Epithelial cell of esophagus (primary cell): ENCODE measurements at regions not wholly inside any gene's neighbourhood (a gene's known extent, or its start where the extent isn't known, plus 50 kb on each side); places are given as distances from the start of the nearest gene placed in this dataset.
"Not testable (repeated sequence)": the region's sequence is repeated elsewhere in the genome, so short reads cannot be mapped to it uniquely, and the experiment has no call there.

Experiments used
- DNase-seq: peaks from one replicate; pipeline ENCODE4 v3.0.0; 2010; ENCODE audit warnings: low read depth
- H3K4me3 ChIP-seq: 2 replicates; pipeline ENCODE4 v1.5.1; 2011; ENCODE audit warnings: mild to moderate bottlenecking, low read length, control low read depth
- CTCF ChIP-seq: IDR thresholded peaks from 2 replicates; pipeline ENCODE4 v1.5.1; 2011; ENCODE audit warnings: low read depth, mild to moderate bottlenecking, low read length, control low read depth, inconsistent platforms; ENCODE audit not compliant: insufficient read depth; ENCODE audit errors: missing control alignments

DNA sequence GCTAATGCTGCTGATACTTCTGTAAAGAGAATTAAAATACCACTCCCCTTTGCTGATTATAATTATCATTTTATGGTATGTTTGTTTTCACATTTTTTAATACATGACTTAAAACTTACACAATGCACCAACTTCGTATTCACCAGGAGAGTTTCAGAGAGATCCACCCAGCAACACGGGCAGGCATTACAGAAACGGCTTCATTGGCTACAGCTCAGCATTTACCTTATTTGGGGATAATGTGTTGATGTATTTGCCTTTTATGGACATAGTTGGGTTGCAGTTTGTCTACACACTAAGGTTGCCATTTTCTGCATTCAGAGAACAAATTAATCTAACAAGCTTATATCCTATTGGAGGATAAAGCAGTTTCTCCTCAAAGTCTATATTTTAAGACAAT is 423.6 kb downstream of the PRDM9 start:
- H3K4me3 ChIP-seq = no peak overlapping the region
- no peak for TF ChIP-seq CTCF
- no peak for DNase-seq

DNA sequence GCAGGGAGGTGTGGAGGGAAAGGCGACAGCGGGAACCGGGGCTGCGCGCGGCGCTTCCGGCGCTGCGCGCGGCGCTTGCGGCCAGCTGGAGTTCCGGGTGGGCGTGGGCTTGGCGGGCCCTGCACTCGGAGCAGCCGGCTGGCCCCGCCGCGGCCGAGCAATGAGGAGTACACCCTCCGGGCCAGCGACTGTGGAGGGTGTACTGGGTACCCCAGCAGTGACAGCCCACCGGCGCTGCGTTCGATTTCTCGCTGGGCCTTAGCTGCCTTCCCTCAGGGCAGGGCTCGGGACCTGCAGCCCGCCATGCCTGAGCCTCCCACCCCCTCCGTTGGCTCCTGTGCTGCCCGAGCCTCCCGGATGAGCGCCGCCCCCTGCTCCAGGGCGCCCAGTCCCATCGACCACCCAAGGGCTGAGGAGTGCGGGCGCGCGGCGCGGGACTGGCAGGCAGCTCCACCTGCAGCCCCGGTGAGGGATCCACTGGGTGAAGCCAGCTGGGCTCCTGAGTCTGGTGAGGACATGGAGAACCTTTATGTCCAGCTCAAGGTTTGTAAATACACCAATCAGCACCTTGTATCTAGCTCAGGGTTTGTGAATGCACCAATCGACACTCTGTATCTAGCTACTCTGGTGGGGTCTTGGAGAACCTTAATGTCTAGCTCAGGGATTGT is 444.0 kb downstream of the PRDM9 start:
- not testable (repeated sequence) for DNase-seq, H3K4me3 ChIP-seq

GRCh38 chr5:23963449-23963848 is 456.0 kb downstream of the PRDM9 start:
- no peak for DNase-seq
- TF ChIP-seq CTCF = no peak

GRCh38 chr5:23977365-23977764 is 470.0 kb downstream of the PRDM9 start:
- DNase-seq = no peak
- H3K4me3 ChIP-seq = no peak overlapping the region
- TF ChIP-seq CTCF = no peak

More at GRCh38 chr5:23963449-23963848, 456.0 kb downstream of the PRDM9 start:
- H3K4me3 ChIP-seq = no peak overlapping the region

- peak; percentile 22 for TF ChIP-seq CTCF
- DNase-seq = peak; percentile 14
- no peak overlapping the region for H3K4me3 ChIP-seq
Observed at GRCh38 chr5:23977997-23978396, 470.6 kb downstream of the PRDM9 start.

GRCh38 chr5:23991406-23991805 is 484.0 kb downstream of the PRDM9 start:
- DNase-seq = no peak
- no peak overlapping the region for H3K4me3 ChIP-seq
- TF ChIP-seq CTCF = no peak

GRCh38 chr5:23994581-23995370 is 487.4 kb downstream of the PRDM9 start:
- peak; percentile 10 for DNase-seq
- TF ChIP-seq CTCF = peak; percentile 25
- H3K4me3 ChIP-seq = no peak overlapping the region
